Heart right ventricle (tissue), 16 donors: ENCODE measurements at regions not wholly inside any gene's neighbourhood (a gene's known extent, or its start where the extent isn't known, plus 50 kb on each side); places are given as distances from the start of the nearest gene placed in this dataset.
A peak's percentile ranks its signal among the peaks of the same experiment; 100 is the strongest.

ENCODE experiments used
- ATAC-seq, 8 donors: fragments of 200-7000 bp; cut with Tn5 transposase; one replicate each; pipeline ENCODE4 v1.9.1; 2020; ENCODE audit warnings: mild to moderate bottlenecking in 8 of 8, moderate library complexity in 8 of 8, moderate number of reproducible peaks in 1 of 8
- DNase-seq, 2 donors: peaks; one replicate each; pipeline ENCODE4 v3.0.0-alpha.2; 2020
- H3K27ac ChIP-seq, 10 donors: fragments of 200-600 bp; sonication (generic) in 2 of 10; one replicate each; pipeline versions ENCODE4 v1.5.0 to v1.8.0; 2020 to 2022; ENCODE audit warnings: mild to moderate bottlenecking in 3 of 10
- H3K27me3 ChIP-seq, 7 donors: fragments of 200-600 bp; one replicate each; pipeline ENCODE4 v1.8.0; 2021 to 2022; ENCODE audit warnings: mild to moderate bottlenecking in 2 of 7
- H3K36me3 ChIP-seq, 9 donors: fragments of 200-600 bp; sonication (generic) in 1 of 9; one replicate each; pipeline versions ENCODE4 v1.5.0 to v1.8.0; 2020 to 2022; ENCODE audit warnings: mild to moderate bottlenecking in 2 of 9
- H3K4me1 ChIP-seq, 9 donors: fragments of 200-600 bp; sonication (generic) in 1 of 9; one replicate each; pipeline versions ENCODE4 v1.5.0 to v1.8.0; 2020 to 2022; ENCODE audit warnings: mild to moderate bottlenecking in 4 of 9
- H3K4me3 ChIP-seq, 10 donors: fragments of 200-600 bp; sonication (generic) in 2 of 10; one replicate each; pipeline versions ENCODE4 v1.5.0 to v1.8.0; 2020 to 2022; ENCODE audit warnings: mild to moderate bottlenecking in 7 of 10, moderate library complexity in 2 of 10
- H3K9me3 ChIP-seq, 11 donors: fragments of 200-600 bp in 10 of 11; sonication (generic) in 2 of 11; one replicate each; pipeline versions ENCODE4 v1.5.0 to v1.8.0; 2013 to 2022; ENCODE audit warnings: mild to moderate bottlenecking in 2 of 11, control low read depth in 1 of 11, moderate library complexity in 1 of 11
- WGBS, 2 donors: extraction: QIAGEN DNeasy Blood & Tissue Kit; methylation state at CpG; one replicate each; pipeline ENCODE4 v1.1.7; 2013; ENCODE audit warnings: inconsistent platforms in 1 of 2; 5-methylcytosine and 5-hydroxymethylcytosine counted together
- intact Hi-C, 10 donors: fragments of 100-400 bp; cut with DNase I; formaldehyde crosslinking; loops; one replicate each; pipeline versions ENCODE4 v1.11.1 to v1.14.2; 2022
- TF ChIP-seq, protein P1 (sequence below), 9 donors: fragments of 200-600 bp; sonication (generic) in 2 of 9; IDR thresholded peaks; one replicate each; pipeline versions ENCODE4 v1.5.0 to v1.8.0; 2021 to 2022; ENCODE audit warnings: antibody characterized with exemption in 9 of 9, mild to moderate bottlenecking in 5 of 9, moderate library complexity in 1 of 9
- donor health status: Arrhythmogenic right ventricular cardiomyopathy.
- donor health status: ischemic (EF 13 %, LVEDD 7.1; RV severe dilation, severe dysfunction).
- donor health status: healthy with polysubstance abuse.
- donor health status: DM: no; HTN: yes; CAD: no.
- donor health status: DM: no; HTN: no; CAD: no.
- donor health status: ischemic (EF 25% LVEDD 6.9; RV normal size, moderate dysfunction).
- donor health status: ischemic (EF 25% LVEDD 5.7; RV mildly dilated, moderate dysfunction).
- donor health status: healthy.
- donor health status: DM: yes; HTN: yes; CAD: no.
- donor health status: Ischemic cardiomyopathy.
- donor health status: ischemic (EF 35%, LVEDD 5.7; RV mildly dilated, moderate dysfunction).
- donor health status: nonischemic (EF 11% LVEDD 7.7; RV severe dilation, severe dysfunction).
- donor health status: DM: yes; HTN: yes; CAD: no.
- donor health status: PGD.
- donor health status: ischemic (EF 29% LVEDD 5.4; RV normal size, mild dysfunction).
- donor health status: nonischemic (EF 23%, LVEDD 6.1; RV moderate dilation, normal function).

DNA sequence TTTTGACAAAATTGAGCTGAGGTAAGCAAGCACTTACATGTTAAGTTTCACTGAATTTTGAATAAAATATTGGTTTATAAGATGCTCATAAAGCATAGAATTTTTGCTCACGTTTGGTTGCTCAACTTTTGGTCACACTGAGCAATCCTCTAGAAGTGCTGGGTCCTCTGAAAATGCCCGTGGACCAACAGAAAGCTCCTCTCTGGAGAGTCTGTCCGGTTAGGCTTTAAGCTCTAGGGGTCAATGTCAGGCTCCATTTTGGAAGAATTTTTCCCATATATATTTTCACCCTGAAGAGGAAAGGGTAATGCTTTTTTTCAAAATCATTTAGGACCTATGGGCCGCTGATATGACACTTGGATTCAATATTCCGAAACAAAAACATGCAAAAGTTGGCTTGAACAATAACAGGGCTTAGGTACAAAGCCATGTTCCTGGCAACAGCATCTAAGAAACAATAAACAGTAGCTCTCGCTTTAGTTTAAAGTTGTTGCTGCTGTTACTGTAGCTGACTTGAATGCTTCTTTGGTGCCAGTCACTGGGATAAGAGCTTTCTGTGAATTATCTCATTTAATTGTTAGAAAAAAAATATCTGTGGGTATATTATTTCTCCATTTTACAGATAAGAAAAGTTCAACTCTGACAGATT is 131.7 kb upstream of the ESRRG start:
- Histone ChIP-seq H3K4me3 (no peak overlapping the region), H3K27ac (peak overlapping the region in 1 of 10 donors; percentile 10), H3K27me3 (no peaks in the 10 kb centered on the region), H3K4me1 (peaks cover 0 to 8% (median 0%) of the 10 kb centered on the region in 9 donors), H3K9me3 (no peaks in the 10 kb centered on the region), H3K36me3 (no peaks in the 10 kb centered on the region)
- intact Hi-C loops = no loop called here
- TF ChIP-seq, protein P1, sequence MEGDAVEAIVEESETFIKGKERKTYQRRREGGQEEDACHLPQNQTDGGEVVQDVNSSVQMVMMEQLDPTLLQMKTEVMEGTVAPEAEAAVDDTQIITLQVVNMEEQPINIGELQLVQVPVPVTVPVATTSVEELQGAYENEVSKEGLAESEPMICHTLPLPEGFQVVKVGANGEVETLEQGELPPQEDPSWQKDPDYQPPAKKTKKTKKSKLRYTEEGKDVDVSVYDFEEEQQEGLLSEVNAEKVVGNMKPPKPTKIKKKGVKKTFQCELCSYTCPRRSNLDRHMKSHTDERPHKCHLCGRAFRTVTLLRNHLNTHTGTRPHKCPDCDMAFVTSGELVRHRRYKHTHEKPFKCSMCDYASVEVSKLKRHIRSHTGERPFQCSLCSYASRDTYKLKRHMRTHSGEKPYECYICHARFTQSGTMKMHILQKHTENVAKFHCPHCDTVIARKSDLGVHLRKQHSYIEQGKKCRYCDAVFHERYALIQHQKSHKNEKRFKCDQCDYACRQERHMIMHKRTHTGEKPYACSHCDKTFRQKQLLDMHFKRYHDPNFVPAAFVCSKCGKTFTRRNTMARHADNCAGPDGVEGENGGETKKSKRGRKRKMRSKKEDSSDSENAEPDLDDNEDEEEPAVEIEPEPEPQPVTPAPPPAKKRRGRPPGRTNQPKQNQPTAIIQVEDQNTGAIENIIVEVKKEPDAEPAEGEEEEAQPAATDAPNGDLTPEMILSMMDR (IDR thresholded peaks at IDR 0.05) = no peak
- WGBS, 2 donors = 57 to 59% methylated on average over 6 of the region's 6 CpGs
- no peak for DNase-seq
- ATAC-seq = peak in 1 of 8 donors; percentile 79

DNA sequence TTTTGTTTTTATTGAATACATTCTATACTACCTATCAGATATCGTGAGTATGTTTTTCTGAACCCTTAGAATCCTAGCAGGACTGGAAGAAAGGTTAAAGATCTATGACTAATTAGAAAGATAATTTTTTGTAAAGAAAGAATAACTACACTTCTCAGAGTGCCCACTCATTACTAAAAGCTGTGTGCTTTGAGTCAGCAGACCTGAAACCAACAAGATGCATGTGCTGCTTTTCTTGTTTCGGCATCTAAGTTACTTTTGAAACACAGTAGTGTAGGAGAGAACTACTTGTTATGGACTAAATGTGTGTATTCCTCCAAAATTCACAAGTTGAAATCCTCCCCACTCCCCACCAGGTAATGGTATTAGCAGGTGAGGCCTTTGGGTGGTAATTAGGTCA is 127.8 kb upstream of the ESRRG start:
- Histone ChIP-seq H3K27me3 (no peaks in the 10 kb centered on the region), H3K27ac (no peak overlapping the region), H3K9me3 (no peaks in the 10 kb centered on the region), H3K4me3 (no peak overlapping the region), H3K4me1 (peaks cover 0 to 13% (median 0%) of the 10 kb centered on the region in 9 donors), H3K36me3 (no peaks in the 10 kb centered on the region)
- no peak for DNase-seq
- 89 to 91% methylated on average over 2 of the region's 2 CpGs for WGBS, 2 donors
- no peak for ATAC-seq
- intact Hi-C loops = no loop called here
- TF ChIP-seq, protein P1 (IDR thresholded peaks at IDR 0.05) = no peak

DNA sequence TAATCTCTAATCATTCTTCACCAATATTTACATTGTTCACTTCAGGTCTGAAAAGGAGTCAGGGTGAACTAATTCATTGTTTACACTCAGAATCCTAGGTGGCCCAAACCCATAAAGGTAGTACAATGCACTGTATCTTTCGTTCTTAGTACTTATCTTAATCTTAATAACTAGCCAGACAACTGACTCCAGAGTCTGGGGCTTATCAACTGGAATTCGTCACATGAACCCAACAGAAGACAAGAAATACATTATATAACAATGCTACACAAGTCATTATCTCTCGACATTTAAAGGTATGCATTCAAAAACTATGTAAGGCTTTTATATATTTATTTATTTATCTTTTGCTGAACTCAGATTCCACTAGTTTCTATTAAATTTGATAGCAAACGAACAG is 125.9 kb upstream of the ESRRG start:
- DNase-seq (no peak), ATAC-seq (no peak)
- no peak overlapping the region for H3K4me3 ChIP-seq
- 32% methylated on average over 4 of the region's 4 CpGs for WGBS, 2 donors
- peaks cover 0 to 9% (median 0%) of the 10 kb centered on the region in 9 donors for H3K4me1 ChIP-seq
- intact Hi-C loops = no loop called here
- H3K27ac ChIP-seq = no peak overlapping the region
- TF ChIP-seq, protein P1 (IDR thresholded peaks at IDR 0.05) = no peak
- H3K36me3 ChIP-seq = no peaks in the 10 kb centered on the region
- H3K9me3 ChIP-seq = no peaks in the 10 kb centered on the region
- H3K27me3 ChIP-seq = no peaks in the 10 kb centered on the region

DNA sequence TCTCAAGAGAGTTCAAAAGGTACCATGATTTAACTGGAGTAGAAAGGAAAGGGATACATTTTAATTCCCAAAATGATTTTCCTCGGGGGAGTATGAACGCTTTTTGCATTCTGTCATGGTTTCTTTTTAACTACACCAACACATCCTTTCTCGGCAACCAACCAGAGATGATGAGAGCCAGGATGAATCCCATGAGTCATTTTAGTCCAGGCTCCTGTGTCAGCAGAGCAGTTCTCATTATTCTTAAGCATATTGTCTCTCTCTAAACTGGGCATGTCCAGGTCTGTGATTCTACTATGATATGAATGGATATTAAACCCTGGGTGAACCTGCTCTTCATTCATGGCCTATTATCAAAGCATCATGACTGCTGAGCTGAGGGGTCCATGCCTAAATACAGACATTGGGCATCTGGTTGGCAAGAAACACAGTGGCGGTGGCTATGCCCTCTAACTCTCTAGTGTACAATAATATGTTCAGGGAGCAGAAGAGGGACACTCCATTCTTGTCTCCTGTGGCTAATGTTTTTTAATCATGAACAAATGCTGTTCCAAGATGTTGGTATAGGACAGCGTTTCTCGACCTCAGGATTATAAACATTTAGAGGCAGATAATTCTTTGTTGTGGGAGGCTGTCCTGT is 124.3 kb upstream of the ESRRG start:
- Histone ChIP-seq H3K4me1 (peaks cover 0 to 9% (median 0%) of the 10 kb centered on the region in 9 donors), H3K36me3 (no peaks in the 10 kb centered on the region), H3K9me3 (no peaks in the 10 kb centered on the region), H3K27me3 (no peaks in the 10 kb centered on the region), H3K4me3 (no peak overlapping the region), H3K27ac (no peak overlapping the region)
- intact Hi-C loops = no loop called here
- peak in 2 of 8 donors; percentile 42 to 68 for ATAC-seq
- TF ChIP-seq, protein P1 (IDR thresholded peaks at IDR 0.05) = no peak
- WGBS, 2 donors = 70 to 73% methylated on average over 6 of the region's 6 CpGs
- DNase-seq = no peak
